Progenitor cell of endocrine pancreas (in vitro differentiated cells): ENCODE measurements at regions not wholly inside any gene's neighbourhood (a gene's known extent, or its start where the extent isn't known, plus 50 kb on each side); places are given as distances from the start of the nearest gene placed in this dataset.

Source experiments
- DNase-seq: peaks from one replicate; pipeline ENCODE4 v3.0.0; 2021; ENCODE audit warnings: low spot score; ENCODE audit not compliant: unreplicated experiment
- H3K27ac Mint-ChIP-seq: 2 replicates; pipeline ENCODE4 v1.8.0; 2021; ENCODE audit warnings: mild to moderate bottlenecking, moderate library complexity, mixed read lengths
- H3K27me3 Mint-ChIP-seq: 2 replicates; pipeline ENCODE4 v1.8.0; 2021; ENCODE audit warnings: mixed read lengths
- H3K36me3 Mint-ChIP-seq: 2 replicates; pipeline ENCODE4 v1.8.0; 2022; ENCODE audit warnings: mixed read lengths; ENCODE audit not compliant: insufficient read depth
- H3K4me1 Mint-ChIP-seq: 2 replicates; pipeline ENCODE4 v1.8.0; 2021; ENCODE audit warnings: low read depth, mixed read lengths
- H3K4me3 Mint-ChIP-seq: 2 replicates; pipeline ENCODE4 v1.8.0; 2021; ENCODE audit warnings: low read depth, mild to moderate bottlenecking, moderate library complexity, mixed read lengths
- H3K9me3 Mint-ChIP-seq: 2 replicates; pipeline ENCODE4 v1.8.0; 2021; ENCODE audit warnings: low read depth, mixed read lengths
- TF ChIP-seq, protein P1 (sequence below): fragments of 200-600 bp; sonication (generic); IDR thresholded peaks from one replicate; pipeline ENCODE4 v1.5.0; 2021; ENCODE audit warnings: antibody characterized with exemption, mild to moderate bottlenecking; ENCODE audit not compliant: unreplicated experiment

DNA sequence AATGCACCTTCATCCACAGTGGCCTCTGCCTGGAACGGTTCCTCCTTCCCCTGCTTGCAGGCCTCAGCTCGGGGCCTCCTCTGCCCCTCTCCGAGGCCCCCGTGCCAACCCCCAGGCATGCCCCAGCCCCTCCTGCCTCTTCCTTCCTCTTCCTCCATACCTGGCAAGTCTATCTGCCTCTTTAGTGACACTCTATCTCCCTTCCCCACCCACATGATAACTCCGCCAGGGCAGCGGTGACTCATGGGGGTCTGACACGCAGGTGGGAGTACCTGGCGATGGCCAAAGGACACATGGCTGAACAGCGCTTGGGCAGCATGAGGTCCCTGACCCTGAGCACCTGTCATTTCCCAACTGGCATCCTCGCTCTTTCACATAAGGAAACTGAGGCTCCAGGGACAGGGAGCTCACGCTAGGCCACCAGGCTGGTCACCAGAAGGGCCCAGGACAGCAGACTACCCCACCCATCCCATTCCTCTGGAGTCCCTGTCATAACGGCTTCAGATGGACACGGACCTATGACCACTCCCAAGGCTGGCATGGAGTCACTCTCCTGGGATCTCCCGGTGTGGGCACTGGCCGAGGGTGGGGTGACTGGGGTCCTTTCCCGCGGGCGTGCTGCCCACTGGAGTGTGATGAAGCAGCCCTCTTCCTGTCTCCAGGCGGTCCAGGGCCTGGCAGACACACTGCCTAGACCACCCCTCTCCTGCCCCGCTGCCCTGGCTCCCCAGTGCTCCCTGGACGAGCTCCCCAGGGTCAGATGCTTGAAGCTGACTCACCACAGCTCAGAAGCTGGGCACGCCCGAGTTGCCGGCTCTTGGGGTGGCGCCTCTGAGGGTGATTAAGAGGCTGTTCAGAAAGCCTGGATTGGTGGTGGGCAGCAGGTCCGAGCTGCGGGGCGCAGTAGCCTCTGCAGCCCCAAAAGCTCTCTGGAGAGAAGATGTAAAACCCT is 100.6 kb downstream of the ENGASE start:
- Mint-ChIP-seq H3K36me3 (no peaks in the 10 kb centered on the region), H3K4me1 (no peaks in the 10 kb centered on the region), H3K27ac (no peak overlapping the region), H3K27me3 (peaks cover 41% of the 10 kb centered on the region), H3K9me3 (no peaks in the 10 kb centered on the region), H3K4me3 (no peak overlapping the region)
- no peak for DNase-seq
- TF ChIP-seq, protein P1, sequence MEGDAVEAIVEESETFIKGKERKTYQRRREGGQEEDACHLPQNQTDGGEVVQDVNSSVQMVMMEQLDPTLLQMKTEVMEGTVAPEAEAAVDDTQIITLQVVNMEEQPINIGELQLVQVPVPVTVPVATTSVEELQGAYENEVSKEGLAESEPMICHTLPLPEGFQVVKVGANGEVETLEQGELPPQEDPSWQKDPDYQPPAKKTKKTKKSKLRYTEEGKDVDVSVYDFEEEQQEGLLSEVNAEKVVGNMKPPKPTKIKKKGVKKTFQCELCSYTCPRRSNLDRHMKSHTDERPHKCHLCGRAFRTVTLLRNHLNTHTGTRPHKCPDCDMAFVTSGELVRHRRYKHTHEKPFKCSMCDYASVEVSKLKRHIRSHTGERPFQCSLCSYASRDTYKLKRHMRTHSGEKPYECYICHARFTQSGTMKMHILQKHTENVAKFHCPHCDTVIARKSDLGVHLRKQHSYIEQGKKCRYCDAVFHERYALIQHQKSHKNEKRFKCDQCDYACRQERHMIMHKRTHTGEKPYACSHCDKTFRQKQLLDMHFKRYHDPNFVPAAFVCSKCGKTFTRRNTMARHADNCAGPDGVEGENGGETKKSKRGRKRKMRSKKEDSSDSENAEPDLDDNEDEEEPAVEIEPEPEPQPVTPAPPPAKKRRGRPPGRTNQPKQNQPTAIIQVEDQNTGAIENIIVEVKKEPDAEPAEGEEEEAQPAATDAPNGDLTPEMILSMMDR, result no peak

DNA sequence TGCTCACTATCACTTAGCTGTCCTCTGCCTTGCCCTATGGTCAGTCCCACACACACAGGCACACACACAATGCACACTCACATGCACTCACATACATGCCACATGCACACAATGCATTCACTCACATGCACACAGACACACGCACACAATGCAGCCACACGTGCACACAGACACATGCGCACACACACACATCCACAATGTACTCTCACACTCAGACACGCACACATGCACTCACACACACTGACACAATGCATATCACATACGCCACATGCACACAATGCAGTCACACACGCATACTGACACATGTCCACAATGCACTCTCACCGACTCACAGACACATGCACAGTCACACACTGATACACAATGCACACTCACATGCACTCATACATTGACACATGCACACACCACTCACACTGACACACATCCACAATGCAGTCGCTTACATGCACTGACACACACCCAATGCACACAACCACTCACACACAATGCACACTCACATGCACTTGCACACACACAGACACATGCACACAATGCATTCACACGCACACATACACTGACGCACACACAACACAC is 99.7 kb downstream of the ENGASE start:
- Mint-ChIP-seq H3K4me1 (no peaks in the 10 kb centered on the region), H3K4me3 (no peak overlapping the region), H3K27me3 (peaks cover 36% of the 10 kb centered on the region)

DNA sequence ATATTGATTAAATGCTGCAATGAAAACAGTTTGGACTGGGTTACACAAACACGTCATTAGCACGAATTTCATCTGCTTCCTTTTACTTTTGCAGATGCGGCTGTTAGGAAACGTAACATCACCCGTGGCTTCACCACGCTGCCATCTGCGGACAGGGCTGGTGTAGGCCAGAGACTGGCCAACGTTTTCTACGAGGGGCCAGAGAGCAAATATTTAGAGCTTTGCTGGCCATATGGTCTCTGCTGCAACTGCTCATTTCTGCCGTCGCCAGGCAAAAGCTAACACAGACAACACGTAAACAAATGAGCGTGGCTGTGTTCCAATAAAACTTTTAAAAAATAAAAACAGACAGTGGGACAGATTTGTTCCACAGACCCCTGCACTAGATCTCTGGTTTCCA is 96.6 kb downstream of the ENGASE start:
- Mint-ChIP-seq H3K36me3 (no peaks in the 10 kb centered on the region), H3K27me3 (peaks cover 9% of the 10 kb centered on the region), H3K27ac (no peak overlapping the region), H3K4me1 (no peaks in the 10 kb centered on the region), H3K4me3 (no peak overlapping the region), H3K9me3 (no peaks in the 10 kb centered on the region)
- DNase-seq, result no peak
- TF ChIP-seq, protein P1, result no peak

More for the DNA sequence above, 99.7 kb downstream of the ENGASE start:
- Mint-ChIP-seq H3K9me3 (no peaks in the 10 kb centered on the region), H3K27ac (no peak overlapping the region), H3K36me3 (no peaks in the 10 kb centered on the region)
- DNase-seq, result no peak
- TF ChIP-seq, protein P1, result no peak

DNA sequence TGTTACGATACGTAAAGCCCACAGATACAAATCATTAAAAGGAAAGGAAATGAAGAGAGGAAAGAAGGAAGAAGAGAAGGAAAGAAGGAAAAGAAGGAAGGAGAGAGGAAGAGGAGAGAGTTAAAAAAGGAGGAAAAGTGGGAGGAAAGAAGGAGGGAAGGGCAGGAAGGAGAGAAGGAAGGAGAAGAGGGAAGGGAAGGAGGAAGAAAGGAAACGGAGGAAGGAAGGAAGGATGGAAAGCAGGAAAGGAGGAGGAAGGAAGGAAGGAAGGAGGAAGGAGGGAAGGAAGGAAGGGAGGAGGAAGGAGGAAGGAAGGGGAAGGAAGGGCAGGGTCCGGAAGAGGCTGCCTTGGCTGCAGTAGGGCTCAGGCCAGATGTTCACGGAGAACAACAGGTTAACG is 95.2 kb downstream of the ENGASE start:
- no peaks in the 10 kb centered on the region for H3K9me3 Mint-ChIP-seq
- no peaks in the 10 kb centered on the region for H3K36me3 Mint-ChIP-seq
- TF ChIP-seq, protein P1, result no peak
- H3K27ac Mint-ChIP-seq, result no peak overlapping the region
- H3K4me3 Mint-ChIP-seq, result no peak overlapping the region
- no peak for DNase-seq
- H3K27me3 Mint-ChIP-seq, result peaks cover 9% of the 10 kb centered on the region
- H3K4me1 Mint-ChIP-seq, result no peaks in the 10 kb centered on the region

DNA sequence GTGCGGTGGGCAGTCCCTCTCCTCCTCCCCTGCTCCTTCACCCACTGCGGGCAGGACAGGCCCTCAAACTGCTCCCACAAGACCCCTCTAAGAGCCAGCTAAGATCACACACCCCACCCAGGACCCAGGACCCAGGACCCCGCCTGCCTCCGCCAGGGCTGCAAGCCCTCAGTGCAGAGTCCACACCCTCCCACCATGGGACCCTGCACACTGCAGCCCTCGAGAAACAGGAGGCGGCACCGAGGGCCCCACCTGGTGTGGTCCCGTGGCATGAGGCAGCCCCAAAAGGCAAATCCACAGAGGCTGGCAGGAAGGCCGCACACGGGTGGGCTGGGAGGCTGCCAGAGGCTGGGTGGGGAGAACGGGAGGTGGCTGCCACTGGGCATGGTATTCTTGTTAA is 94.7 kb downstream of the ENGASE start:
- peaks cover 9% of the 10 kb centered on the region for H3K27me3 Mint-ChIP-seq
- no peaks in the 10 kb centered on the region for H3K36me3 Mint-ChIP-seq
- H3K4me1 Mint-ChIP-seq, result no peaks in the 10 kb centered on the region

More for the DNA sequence above, 94.7 kb downstream of the ENGASE start:
- TF ChIP-seq, protein P1, result no peak
- Mint-ChIP-seq H3K9me3 (no peaks in the 10 kb centered on the region), H3K4me3 (no peak overlapping the region), H3K27ac (no peak overlapping the region)
- no peak for DNase-seq
